DMS153 (cell line): ENCODE measurements at regions not wholly inside any gene's neighbourhood (a gene's known extent, or its start where the extent isn't known, plus 50 kb on each side); places are given as distances from the start of the nearest gene placed in this dataset.
A peak's percentile ranks its signal among the peaks of the same experiment; 100 is the strongest.

Experiments used
- DNase-seq: peaks from one replicate; lab custom pipeline; 2025; lab: John Stamatoyannopoulos, UW

DNA sequence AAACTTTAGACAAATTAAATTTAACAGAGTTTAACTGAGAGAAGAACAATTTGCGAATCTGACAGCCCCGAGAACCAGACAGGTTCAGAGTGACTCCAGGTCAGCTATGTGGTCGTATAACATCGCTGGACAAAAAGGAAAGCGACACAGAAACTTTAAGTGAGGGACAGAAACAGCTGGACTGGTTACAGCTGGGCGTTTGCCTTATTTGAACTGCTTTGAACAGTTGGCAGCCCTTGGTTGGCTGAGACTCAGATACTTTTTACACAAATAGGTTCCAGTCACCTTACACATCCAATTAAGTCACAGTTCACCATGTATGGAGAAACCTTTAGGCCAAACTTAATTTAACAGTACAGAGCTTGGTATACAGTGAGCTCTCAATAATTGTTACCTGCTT lies 436.9 kb downstream of the GUCY1A2 start:
- DNase-seq: no peak

DNA sequence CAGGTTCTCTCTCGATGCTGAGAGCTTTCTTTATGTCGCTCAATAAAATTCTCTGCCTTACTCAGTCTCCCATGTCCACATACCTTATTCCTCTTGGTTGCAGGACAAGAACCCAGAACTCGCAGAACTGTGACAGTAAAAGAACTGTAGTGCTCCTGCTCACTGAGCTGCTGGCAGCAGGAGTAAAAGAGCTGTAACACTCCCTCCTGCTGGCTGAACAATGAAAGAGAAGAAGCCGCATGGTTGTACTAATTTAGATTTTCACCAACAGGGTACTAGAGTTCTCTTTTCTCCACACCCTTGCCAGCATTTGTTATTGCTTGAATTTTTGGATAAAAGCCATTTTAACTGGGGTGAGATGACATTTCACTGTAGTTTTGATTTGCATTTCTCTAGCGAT lies 433.2 kb downstream of the GUCY1A2 start:
- DNase-seq: no peak

DNA sequence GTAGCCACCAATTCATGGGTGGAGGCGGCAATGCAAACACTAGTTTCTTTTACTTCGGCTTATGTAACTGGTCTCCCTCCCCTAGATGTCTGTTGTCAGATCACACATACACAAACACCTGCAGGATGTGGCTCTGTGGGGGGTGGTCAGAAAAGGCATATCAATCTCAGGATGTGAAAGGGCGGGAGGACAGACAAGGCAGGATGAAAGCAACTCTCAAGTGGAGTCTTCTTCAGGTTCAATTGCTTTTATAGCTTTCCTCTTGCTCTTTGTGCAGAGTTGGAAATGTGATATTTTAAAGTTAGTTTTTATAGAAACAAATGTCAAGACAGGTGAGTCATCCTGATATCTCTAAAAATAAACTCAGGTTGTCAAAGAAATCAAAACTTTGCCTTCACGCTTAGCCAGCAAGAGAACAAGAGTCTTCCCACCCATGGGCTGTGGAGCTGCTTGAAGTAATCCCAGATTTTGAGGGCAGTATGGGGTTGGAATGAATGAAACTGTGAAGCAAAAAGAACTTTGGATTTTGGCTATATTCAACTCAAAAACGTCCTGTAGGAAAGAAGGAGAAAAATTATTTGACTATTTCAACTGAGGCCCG lies 423.4 kb downstream of the GUCY1A2 start:
- DNase-seq: peak; percentile 7

DNA sequence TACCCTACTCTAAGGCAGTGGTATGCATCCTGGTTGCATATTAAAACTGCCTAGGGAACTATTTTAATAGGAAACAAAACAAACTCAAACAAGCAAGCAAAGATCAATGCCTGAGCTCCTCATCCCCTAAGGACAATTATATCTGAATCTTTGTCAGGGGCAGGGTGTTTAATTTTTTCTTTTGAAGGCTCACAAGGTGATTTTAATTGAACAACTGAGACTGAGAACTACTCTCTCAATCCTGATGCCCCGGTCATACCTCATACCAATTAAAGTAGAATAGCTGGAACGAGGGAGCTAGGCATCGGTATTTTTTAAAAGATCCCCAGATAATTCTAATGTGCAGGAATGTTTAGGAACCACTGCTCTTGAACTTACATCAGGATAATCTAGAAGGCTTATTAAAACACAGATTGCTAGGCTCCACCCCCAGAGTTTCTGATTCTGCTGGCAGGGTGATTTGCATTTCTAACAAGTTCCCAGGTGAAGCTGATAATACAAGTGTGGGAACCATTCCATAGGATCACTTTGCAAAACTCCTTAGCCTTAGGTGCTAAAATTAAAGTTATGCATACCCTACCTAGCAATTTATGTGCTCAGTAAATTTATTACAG lies 416.5 kb downstream of the GUCY1A2 start:
- no peak for DNase-seq

DNA sequence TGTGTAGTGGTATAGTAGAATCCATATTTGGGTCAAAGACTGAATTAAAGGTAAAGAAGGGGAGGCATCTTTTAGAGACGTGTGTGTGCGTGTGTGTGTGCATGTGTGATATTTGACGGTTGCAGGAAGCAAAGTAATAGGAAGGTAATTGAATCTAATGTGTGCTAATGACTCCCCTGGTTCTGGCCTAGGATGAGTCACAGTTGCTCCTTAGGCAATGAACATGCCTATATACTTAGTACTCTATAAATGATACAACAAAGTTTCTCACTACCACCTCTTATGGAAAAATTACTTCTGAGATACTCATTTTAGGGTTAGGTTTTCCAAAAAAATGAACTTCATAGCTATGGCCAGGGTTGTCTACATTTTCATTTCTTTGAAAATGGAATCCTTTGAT lies 409.6 kb downstream of the GUCY1A2 start:
- no peak for DNase-seq

DNA sequence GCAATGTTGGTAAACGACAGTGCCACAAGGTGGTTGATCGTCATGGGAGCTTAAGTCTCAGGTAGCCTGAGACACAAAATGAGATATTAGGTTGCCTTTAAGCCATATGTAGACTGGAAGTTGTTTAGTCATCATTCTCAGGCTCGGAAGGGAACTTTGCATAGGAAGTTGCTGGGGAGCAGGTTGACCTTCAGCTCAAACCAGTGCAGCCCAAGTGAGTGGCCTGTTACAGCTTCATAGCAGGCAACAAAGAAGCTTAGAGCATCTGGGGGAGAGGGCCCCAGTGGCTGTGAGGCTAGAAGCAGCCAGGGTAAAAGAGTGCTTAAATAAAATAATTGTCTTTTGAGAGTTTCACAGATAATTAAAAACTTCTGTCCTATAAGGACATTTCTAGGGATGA lies 404.0 kb downstream of the GUCY1A2 start:
- DNase-seq: no peak

DNA sequence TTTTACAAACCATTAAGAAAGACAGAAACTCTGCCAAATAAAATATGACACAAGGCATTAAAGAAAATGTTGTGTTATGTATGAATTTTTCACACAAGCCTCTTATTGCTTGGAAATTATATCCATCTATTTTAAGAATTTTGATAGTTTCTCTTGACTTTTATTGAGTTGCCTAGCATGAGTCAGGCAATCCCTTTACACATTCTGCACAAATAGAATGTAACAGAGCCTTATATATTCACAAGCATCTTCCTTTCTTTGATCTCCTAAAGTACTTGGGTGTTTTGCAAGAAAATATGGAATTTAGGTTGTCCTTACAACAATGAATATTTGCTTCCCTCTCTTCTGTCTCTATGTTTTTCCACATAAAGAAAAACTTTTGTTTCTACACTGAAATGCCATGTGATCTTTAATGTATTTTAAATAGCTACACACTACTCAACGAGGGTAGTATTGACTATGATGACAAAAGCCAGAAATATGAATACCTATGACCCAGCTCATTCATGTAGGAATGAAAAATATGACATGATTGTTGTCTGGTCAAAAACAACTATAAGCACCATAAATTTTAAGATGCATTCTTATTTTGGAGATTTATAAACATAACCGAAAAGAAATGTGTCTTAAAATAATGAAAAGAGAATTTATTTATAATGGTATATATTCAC lies 398.8 kb downstream of the GUCY1A2 start:
- no peak for DNase-seq

DNA sequence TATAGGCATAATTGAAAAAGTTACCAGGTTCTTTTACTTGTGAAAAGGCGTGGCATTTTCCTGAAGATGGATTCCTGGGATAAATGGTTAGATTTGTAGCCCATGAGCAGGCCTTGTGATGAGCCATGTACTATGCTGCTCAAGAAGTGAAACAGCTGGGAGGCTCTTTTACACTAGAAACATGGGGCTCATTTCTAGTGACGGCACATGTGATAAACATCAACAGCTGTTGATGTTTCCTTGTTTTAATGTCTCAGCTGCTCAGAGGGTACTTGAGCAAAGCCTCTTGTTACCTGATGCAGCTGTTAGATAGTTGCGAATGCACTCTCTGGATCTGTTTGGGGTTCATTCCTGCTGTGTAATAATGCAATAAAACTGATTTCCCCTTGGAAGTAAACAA lies 396.8 kb downstream of the GUCY1A2 start:
- DNase-seq: no peak
